GM18520 (cell line): ENCODE measurements at regions not wholly inside any gene's neighbourhood (a gene's known extent, or its start where the extent isn't known, plus 50 kb on each side); places are given as distances from the start of the nearest gene placed in this dataset.

Source experiments
- ATAC-seq: cut with Tn5 transposase; IDR thresholded peaks from one replicate; pipeline ENCODE4 v1.9.1; 2021; ENCODE audit not compliant: unreplicated experiment

DNA sequence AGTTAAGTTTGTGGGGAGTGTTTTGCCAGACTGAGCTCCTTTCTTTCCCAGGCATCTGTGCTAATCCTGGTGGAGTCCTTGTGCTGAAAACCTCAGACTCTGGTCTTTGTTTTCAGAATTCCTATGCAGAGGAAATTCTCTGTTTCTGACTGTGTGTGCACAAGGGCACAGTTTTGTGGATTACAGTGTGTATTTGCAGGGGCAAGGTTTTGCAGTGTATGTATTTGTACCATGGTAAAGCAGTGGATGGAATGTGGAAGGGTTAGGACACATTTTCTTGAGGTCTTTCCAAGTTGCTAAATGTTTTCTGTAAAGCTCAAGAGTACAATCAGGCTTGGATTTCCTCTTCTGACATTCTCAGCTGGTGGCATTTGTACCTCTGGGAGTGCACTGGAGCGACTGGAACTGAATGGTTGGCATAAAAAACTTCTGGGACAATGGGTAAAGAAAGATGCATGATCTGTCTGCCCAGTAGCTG, 139.5 kb upstream of the RND3 start:
- ATAC-seq: no peak

DNA sequence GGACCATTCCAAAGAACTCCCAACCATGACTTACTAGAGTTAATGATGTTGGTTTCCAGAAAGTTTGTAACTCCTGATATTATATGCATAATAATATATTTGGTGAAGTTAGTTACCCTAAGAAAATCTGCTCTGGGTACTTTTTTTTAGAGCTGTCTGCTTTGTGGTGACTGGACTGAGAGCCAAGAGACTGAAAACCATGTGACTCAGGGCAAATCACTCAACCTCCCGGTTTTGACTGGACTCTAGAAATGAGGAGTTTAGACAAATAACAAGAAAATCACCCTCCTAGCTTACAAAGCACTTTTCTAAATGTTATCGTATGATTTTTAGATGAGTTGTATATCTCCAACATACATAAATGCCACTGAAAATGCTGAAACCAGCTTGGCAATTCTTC, 138.3 kb upstream of the RND3 start:
- ATAC-seq: no peak

DNA sequence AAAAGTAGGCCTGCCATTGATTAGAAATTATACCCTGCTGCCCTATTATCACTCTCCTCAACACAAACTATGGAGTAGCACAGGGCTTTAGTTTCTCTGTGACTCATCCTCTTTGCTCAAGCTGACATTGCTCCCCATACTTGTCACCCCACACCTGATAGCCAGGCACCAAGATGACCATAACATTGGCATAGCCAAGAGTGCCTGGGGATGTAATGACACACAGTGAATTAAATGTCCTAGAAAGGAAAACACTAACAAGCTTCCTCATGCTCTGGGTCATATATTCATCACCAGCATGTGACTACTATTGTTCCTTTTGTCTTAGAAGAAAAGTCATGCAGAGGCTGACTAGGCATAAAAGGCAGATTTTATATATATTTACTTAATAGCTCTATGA, 137.8 kb upstream of the RND3 start:
- ATAC-seq: no peak

DNA sequence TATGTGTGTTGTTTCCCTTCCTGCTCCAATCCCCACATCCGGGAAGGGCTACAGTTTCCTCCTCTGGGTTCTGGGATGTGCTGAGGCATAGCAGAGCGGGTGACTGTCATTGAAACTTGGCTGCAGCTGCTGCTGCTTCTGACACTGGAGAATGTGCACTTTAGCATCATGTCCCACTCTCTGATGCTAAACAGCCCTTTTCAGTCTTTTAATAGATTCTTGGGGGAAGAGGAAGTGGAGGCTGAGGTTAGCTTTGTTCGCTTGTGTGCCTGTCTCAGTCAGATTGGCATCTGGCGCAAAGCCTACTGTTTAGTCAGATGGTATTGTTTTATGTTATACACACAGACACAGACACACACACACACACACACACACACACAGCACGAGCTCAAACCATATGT, 136.5 kb upstream of the RND3 start:
- ATAC-seq: peak; percentile 45

DNA sequence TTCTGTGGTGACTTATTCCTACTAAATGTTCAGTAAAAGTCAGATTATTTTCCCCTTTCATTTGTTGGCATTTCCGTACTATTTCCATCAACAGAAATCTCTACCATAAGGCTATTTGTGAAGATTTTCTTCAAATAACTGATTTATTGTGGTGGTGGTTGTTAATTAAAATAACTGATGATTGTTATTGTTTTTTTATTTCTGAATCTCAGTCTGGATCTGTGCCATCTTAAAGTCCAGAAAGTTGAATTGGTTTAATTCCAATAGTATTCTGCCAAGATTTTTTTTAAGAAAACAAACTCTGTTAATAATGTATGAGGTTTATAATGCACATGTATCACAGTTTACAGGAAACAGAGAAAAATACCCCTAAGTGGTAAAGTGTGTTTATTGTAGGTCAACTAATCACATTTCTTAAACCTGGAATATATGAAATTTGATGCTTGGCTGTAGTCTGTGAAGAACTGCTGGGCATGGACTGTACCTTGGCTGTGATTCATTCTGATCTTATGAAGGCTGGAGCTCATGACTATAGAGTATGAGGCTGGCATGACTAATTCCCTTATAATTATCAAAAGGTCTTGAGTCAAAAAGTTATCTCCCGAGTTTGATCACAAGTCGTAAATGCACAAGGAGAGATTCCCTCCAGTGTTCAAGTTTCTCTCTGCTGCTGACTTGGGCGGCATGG, 134.2 kb upstream of the RND3 start:
- no peak for ATAC-seq

DNA sequence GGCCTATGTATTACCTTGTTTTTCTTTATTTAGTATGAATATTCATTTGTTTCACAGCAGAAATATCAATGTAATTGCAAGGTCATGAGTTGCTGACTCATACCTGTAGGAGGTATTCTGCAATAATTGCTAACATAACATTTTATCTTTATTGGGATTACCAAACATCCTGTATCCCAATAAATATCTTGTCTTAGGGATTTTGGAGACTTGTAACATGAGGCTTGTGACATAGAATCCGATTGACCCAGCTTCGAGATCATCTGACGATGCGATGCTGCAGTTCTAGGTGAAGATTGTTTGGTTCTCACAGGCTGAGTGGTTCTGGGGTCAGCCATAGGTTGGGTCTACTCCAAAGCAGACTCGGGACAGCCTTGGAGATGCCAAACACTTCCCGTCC, 133.4 kb upstream of the RND3 start:
- ATAC-seq: no peak

DNA sequence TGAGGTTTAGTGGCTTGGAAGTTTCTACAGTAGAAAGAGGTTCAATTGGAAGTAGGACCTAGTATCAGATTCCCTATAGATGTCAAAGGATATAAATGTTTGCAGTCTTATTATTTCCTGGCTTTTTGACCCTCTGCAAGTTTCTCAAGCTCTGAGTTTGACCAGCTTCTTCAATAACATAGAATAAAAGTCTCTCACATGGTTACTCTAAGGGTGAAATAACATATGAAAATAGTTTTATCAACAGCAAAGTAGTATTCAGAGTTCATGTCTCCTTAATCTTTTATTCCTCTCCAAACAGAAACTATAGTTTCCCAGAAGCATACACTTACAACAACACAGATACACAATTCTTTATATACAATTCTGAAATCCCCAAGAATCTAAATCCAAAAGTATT, 132.9 kb upstream of the RND3 start:
- ATAC-seq: no peak

DNA sequence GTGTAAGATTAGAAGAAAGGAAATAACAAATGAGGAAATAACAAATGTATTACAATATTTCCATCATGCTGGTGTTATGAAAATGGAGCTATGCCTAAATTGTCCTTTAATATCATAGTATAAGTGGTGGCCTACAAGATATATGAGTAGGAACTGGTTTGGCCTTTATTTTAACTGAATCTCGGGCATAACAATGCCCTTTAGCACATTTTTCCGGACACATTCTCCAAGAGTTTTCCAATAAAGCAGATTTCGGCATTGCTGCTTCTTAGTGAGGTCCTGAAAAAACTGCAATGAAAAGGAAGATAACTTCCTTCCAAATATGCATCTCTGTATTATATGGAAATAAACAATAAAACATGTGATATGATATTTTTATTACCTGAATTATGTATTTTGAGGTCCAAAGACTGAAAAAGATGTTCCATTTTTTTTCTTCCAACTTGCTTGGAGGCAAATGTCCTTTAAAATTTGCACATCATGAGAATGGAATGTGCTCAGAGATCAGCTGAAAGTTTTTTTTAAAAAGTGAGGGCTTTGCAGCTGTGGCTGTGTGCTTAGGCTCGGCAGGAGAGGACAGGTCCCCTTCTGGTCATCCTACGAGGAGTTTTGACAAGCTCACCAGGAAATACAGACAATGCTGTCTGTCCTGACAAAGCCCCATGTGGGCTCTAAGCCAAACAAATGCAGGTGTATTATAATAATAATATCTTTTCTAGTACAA, 132.3 kb upstream of the RND3 start:
- no peak for ATAC-seq

DNA sequence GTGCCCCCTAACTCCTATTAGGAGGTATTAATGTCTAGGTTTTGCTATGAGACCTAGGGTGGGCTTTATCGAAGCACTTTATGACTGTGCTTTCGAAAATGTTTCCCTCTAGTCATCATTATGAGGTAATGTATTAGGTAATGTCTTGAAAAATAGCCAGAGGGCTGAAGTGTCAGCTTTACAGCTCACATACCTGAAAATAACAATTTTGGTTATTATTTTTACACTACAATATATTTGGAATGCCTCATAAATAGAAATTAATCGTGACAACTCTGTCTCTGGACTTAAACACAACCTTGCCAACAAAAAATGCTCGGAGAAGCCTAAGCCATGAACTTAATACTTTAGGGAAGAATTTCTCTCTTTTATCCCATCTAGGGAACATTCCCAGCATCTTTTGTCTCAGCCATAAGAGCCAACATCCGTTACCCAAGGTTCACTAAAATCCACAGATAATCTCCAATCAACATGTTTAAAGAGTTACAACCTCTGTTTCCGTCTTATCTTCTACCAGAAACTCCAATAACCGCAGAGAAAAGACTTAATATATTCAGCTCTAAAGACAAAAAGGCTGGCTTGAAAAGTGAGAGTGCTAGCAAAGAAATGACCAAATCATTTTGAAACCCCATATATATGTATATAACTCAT, 130.9 kb upstream of the RND3 start:
- peak; percentile 37 for ATAC-seq

DNA sequence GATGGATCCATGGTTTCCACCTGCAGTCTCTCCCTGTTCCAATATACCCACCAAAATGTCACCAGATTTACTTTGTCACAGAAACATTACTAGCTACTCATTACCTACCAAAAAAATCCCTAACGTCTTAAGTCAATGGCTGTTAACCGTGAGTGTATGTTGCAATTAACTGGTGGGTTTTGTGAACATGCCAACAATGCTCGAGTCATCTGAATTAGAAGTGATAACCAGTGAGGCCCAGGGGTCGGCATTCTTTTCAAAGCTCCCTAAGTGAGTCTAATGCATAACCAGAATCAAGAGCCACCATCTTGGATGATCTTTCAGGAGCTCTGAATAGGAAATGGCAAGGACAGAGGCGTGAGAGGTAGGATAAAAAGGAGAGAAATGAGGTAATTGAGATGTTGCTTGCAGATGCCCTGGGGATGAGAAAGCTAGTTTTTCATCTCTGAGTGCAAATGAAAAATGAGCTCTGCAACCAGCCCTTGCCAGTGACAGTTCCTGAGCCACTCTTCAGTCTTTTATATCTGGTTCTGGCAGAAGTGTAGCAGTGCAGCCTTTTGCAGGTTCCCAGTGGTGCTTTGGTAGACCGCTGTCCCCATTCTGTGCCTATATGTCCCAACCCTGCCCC, 130.0 kb upstream of the RND3 start:
- no peak for ATAC-seq

DNA sequence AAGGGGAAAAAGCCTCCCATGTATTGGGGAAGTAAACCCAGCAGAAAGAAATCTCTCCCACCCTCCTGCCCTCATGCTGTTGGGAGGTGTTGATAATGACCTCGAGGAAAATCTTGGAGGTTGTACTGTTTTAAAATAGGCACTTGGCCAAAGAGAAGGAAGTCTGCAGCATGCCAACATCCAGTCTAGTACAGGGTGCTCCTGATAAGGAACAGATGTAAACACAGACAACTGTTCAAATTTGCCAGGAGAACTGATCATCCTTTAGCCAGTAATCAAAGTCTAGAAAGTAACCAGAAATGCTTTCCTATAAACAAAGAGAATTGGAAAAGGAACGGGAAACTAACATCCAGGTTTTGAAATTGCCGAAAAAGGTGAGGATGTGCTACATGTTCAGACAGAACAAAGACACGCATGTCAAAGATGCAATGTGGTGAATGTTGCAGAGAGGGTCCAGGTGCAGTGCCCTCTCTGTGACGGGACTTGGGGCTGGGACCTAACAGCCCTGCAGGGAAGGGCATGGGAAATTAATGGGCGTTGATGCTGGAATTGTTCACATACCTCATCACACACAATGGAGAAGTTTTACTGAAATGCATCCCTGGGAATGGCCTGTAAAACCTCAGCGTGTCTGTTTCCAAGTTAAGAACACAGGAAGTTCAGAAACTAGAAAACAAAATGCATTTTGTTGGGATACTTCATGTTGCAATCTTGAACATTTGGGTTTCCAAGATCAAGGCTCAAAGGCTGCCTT, 125.7 kb upstream of the RND3 start:
- no peak for ATAC-seq

DNA sequence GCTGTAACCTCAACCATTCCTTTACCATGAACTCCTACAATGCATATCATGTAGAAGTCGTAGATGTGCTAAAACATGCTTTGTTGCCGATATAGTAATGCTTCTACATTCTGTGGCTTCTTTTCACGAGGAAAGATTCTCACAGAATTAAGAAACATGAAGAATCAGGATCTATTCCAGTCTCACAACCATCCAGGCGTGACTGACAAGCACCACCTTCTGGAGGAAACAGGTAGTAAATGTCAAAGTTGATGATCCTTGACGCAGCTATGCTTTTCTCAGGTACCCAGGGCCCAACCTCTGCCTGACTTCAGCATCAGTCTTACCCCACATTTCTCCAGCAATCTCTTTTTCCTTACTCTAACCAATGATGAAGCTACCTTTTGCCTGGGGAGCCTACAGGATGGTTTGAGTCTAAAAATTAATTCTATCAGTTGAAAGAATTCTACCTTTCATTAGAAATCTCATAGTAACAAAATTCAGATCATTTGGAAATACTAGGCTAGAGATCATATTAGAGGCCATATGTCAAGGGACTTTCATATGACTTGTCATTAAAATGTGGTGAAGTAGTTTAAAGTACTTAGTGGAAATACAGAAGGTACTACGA, 123.3 kb upstream of the RND3 start:
- ATAC-seq: peak; percentile 48

DNA sequence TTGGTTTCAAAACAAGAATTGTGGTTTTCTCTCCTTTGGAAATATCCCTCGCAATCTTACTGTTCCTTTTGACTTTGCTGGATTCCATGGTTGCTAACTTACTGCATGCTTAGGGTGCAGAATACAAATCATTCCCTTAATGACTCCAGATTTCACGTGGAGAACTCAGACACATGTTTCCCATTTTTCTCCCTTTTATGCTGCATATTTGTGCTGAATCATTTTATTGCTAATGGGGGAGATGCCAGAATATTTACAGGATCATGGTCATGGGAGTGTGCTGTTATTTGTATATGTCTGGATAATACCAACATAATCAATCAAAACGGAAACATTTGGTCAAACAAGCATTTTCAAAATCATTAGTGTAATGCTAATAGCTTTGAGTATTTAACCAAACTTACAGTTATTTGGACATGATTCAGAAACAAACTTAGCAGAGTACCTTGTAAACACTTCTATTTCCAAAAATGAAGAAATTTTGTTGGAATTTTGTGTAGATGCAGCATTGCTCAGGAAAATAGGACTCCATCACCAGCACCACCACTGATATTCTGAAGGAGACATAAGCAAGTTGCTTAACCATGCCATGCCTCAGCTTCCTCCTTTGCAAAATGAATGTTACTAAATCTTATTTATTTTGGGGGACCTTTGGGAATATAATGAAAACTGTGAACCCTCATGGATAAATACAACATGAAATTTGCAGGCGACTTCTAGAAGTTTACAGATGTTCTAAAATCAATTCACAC, 122.5 kb upstream of the RND3 start:
- no peak for ATAC-seq

DNA sequence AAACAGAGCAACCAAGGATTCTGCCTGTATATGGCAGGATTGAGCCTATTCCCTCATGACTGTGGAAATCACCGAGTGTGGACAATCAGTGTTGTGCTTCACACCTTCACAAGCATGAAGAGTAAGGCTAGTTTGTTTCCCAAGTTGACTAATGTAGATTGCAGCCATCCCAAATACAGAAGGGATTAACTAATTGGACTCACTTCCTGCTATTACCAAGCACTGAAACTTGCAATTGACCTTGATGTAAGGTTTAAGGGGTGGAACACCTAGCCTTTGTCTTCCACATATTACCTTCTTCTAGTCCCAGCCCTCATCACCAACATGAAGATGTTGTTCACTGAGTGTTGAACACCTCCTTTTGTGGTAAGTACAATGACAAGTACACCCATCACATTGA, 120.9 kb upstream of the RND3 start:
- no peak for ATAC-seq

DNA sequence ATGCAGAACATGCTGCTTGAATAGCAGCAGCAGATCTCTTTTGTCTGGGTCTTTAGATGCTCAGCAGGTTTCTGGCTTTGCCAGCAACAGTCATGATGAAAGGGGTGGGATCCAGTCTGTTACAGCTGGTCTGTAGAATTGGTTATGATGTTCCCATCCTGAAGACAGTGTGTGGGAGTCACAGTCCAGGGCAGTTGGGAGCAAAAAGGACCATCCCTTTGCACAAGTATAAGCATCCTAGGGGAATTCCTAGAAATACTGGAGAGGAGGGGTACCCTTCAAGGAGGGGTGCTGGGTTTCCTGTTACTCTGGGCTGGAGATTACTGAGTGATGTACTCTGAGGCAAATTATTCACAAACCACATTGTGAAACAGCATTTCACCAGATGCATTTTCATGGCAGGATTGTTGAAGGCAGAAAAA, 119.9 kb upstream of the RND3 start:
- ATAC-seq: no peak

DNA sequence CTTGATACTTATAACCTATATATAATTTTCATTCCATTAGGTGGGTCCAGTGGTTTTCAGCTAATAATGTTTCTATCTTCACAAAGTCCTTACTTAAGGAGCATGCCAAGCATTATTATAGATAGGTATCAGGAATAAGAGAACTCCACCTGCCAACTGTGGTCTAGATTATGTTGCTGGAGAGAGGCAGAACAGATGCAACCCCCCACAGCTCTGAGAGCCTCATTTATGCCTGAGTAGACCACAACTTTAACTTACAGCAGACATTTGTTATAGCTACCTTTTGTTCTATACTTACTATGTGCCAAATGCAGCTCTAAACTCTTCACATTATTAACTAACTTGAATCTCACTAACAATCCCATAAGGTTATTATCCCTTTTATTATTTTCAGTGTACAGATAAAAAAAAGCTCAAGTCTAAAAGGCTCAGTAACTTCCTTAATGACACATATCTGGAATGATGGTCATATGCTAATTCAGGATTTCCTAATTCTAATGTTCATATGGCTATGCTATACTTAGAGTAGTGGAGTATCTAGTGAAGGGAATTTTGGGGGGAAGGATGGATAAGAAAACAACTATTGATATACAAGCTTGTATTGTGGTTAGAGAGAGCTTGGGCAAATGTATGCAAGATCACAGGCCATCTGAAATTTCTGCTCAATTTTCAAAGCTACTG, 119.1 kb upstream of the RND3 start:
- ATAC-seq: no peak

DNA sequence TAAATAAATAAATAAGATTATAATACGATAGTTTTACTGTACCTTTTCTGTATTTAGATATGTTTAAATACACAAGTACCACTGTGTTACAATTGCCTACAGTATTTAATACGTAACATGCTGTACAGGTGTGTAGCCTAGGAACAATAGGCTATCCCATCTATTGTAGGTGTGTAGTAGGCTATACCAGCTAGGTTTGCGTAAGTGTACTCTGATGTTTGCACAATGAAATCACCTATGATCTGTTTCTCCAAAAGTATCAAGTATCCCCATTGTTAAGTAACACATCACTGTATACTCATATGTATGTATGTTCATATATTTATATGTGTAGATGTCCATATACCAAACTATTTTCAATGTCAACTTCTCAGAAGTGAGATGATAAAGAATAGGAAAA, 118.2 kb upstream of the RND3 start:
- no peak for ATAC-seq

DNA sequence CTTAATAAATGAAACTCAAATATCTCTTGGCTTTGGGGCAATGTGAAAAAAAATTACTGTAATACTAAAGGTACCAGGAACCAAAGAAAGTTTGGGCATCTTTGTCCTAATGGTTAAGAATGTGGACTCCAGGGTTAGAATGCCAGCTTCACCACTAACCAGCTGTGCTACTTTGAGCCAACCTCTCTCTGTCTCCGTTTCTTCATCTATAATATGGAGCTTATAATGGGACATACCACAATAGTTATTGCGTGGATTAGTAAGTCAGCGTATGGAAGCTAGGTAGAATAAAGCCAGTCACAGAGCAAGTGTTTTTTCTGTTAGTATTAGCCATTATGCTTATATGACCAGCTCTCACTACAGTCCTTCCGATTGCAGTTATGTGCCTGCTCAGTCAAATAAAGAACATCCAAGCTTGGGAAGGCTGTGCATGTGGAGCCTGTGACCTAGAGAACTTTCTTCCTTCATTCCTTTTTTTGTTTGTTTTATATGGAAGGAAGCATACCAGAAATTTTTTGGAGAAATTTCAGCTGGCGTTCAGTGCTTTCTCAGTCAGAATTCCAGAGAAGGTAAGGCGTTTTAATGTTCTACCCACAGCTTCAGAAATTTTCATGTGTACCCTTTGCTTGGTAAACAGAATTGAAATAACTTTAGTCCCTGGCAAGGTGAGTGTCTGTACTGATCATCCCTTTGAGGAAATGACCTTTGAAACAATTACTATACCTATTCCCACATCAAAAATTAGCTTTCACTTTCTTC, 114.0 kb upstream of the RND3 start:
- ATAC-seq: no peak

DNA sequence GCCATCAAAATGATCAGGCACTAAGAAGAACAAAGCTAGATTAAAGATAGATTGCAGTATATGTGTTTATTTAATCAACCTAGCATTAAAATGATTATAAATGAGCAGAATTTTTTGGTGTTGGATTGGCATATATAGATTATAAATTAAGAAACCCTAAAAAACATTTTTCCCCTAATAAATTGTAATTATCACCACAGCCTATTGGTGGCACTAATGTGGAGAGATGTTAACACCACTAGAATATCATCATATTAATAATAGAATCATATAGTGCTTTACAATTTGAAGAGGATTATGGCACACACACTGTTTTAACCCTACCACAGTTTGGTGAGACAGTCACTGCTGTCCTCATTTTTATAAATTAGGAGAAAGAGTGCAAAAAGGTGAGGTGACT, 112.4 kb upstream of the RND3 start:
- no peak for ATAC-seq
